D341Med (cell line): ENCODE measurements at regions not wholly inside any gene's neighbourhood (a gene's known extent, or its start where the extent isn't known, plus 50 kb on each side); places are given as distances from the start of the nearest gene placed in this dataset.
"Not testable (repeated sequence)": the region's sequence is repeated elsewhere in the genome, so short reads cannot be mapped to it uniquely, and the experiment has no call there.

Experiments
- DNase-seq: peaks from one replicate; pipeline ENCODE4 v3.0.0; 2012; ENCODE audit warnings: low spot score

DNA sequence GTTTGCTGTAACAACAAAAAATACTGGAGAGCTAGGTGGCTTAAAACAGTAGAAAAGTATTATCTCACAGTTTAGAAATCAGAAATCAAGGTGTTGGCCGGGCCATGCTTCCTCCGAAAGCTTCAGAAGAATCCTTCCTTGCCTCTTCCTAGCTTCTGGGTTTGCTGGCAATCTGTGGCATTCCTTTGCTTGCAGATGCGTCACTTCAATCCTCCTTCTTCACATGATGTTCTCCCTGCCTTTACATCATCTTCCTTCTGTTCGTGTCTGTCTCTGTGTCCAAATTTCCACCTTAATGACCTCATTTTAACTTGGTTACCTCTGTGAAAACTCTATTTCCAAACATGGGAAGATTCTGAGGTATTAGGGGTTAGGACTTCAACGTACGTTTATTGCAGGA, 90.4 kb upstream of the CHD1 start:
- no peak for DNase-seq

GRCh38 chr5:99010294-99010693, 81.5 kb upstream of the CHD1 start:
- DNase-seq = no peak

DNA sequence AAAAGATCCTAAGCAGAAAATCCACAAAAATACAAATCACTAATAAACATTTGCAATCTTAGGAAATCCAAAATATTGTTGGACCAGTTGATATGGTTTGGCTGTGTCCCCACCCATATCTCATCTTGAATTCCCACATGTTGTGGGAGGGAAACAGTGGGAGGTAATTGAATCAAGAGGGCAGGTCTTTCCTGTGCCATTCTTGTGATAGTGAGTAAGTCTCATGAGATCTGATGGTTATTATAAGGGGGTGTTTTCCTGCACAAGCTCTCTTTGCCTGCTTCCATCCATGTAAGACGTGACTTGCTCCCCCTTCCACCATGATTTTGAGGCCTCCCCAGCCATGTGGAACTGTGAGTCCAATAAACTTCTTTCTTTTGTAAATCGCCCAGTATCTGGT, 79.2 kb upstream of the CHD1 start:
- not testable (repeated sequence) for DNase-seq

DNA sequence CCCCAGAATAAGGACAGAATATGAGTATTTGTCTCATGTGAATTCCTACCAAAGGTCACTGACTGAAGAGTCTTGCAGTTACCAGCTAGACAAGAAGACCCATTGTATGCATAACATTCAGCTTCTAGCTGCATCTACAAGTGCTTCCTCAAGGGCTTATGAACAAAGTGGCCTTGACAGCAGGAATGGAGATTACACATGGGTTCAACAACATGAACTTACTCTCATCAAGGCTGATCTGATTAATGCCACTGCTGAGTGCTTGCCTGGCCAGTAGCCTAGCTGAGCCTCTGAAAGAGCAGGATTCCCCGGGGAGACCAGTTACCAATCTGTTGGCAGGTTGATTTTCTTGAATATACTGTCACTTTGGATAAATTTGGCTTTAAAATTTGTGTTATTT, 76.7 kb upstream of the CHD1 start:
- peak; percentile 71 for DNase-seq

DNA sequence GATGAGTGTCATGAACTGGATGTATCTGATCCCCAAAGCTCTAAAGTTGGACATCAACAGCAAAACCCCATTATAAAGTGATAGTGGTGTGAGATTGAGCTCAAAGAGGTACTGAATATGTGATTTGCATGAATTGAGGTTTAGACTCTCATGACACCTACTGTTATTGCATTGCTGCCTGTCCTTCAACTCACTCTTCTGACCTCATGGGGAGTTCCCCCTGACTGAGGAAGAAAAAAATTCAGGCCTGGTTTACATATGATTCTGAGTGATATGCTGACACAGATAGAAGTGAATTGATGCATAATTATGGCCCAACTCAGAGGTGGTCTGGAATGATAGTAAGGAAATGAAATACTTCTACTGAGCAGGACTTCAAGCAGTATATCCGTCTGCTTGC, 76.2 kb upstream of the CHD1 start:
- no peak for DNase-seq

GRCh38 chr5:99000876-99001275, 72.1 kb upstream of the CHD1 start:
- DNase-seq = no peak

DNA sequence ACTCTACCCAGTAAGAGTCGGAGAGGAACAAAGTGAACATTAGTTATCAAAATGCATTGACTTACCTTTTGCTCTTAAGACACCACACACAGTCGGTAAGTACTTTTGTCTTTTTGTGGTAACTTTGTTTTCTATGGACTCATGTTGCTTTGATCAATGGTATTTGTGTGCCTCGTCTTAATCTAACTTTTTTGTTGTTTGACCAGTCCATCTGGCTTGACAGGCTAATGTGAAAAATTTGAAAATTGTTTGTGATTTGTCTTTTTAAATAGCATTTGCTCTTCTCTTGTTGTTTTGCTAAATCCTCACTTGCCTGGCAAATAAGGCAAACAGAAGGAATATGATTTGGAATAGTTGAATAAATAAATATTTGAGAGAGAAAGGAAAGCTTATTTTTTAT, 71.4 kb upstream of the CHD1 start:
- no peak for DNase-seq

GRCh38 chr5:98999631-99000030, 70.8 kb upstream of the CHD1 start:
- DNase-seq = no peak

DNA sequence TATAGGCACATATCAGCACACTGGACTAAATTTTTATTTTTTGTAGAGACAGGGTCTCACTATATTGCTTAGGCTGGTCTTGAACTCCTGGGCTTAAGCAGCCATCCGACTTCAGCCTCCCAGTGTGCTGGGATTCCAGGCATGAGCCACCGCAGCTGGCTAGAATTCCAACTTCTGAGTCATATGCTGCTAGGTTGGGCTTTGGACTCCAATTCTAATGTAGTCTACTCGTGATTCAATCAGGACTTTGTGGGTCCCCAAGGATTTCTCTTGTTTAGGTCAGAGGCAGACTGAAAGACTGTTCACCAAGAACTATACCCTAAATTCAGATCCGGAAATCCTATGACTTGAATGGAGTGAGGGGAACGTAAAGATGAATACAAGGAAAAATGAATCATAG, 68.2 kb upstream of the CHD1 start:
- no peak for DNase-seq

- DNase-seq = no peak
Measured at GRCh38 chr5:98994611-98995010, 65.8 kb upstream of the CHD1 start.

DNA sequence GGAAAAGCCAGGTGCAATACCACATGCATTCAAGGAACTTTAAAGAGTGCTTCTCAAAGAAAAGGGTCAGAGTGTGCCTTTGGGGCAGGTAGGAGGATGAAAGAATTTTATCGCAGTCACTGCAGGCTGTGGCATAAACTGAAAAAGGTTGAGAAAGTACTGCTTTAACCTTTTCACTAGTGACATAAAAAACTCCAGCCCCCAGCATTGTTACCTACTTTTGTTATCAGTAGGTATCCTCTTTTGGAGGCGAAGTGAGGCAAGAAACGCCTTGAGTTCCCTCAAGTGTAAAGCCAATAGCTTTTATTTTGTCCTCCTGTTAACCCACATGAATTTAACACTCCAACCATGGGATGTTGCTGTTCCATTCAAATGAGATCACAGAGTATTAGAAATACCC, 64.7 kb upstream of the CHD1 start:
- DNase-seq = no peak

- no peak for DNase-seq
Measured at GRCh38 chr5:98992552-98992951, 63.7 kb upstream of the CHD1 start.

DNA sequence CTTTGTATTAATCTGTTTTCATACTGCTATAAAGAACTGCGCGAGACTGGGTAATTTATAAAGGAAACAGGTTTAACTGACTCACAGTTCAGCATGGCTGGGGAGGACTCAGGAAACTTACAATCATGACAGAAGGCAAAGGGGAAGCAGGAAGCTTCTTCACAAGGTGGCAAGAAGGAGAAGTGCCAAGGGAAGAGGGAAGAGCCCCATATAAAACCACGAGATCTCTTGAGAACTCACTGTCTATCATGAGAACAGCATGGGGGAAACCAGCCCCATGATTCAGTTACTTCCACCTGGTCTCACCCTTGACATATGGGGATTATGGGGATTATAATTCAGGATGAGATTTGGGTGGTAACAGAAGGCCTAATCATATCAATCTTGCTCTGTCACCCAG, 60.9 kb upstream of the CHD1 start:
- DNase-seq = no peak

DNA sequence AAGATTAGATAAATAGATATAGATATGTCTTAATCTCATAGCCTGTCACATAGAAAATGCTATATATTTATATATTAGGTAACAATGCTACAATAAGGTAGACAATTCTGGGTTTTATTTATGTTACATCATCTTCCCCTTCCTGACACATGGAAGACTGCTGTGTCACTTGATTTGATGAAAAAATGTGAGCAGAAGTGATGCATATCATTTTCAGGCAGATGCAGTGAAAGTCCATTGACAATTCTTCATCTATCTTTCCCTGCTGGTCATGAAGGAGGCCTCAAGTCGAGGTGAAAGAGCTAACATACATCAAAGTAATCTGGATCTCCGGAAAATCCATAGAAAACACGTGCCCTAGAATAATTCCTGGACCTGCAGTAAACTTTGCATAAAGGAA, 57.8 kb upstream of the CHD1 start:
- DNase-seq = no peak

GRCh38 chr5:98982880-98983279, 54.1 kb upstream of the CHD1 start:
- no peak for DNase-seq
